ENCODE measurements at regions not wholly inside any gene's neighbourhood (a gene's known extent, or its start where the extent isn't known, plus 50 kb on each side); places are given as distances from the start of the nearest gene placed in this dataset.

DNA sequence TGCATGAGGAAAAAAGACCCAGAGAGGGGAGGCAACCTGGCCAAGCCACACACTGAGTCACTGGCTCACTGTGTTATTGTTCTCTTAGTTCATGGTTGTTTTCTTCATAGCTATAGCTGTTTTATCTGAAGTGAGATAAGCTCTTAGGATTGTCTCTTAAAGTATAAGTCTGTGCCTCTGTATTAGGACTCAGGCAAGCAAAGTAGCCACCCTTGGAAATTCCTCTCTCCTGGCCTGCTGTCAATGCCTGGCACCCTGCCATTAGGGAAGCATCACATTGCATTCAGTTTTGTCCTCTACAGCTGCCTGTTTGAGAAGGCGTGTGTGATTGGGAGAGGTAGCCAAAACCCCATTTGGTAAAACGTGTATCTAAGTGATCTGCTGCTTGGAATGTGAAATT, 147.4 kb upstream of the GLRA1 start:
- TF ChIP-seq, protein P1, sequence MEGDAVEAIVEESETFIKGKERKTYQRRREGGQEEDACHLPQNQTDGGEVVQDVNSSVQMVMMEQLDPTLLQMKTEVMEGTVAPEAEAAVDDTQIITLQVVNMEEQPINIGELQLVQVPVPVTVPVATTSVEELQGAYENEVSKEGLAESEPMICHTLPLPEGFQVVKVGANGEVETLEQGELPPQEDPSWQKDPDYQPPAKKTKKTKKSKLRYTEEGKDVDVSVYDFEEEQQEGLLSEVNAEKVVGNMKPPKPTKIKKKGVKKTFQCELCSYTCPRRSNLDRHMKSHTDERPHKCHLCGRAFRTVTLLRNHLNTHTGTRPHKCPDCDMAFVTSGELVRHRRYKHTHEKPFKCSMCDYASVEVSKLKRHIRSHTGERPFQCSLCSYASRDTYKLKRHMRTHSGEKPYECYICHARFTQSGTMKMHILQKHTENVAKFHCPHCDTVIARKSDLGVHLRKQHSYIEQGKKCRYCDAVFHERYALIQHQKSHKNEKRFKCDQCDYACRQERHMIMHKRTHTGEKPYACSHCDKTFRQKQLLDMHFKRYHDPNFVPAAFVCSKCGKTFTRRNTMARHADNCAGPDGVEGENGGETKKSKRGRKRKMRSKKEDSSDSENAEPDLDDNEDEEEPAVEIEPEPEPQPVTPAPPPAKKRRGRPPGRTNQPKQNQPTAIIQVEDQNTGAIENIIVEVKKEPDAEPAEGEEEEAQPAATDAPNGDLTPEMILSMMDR (IDR thresholded peaks at IDR 0.05), result no peak
- TF ChIP-seq POLR2AphosphoS5 (IDR thresholded peaks at IDR 0.05), result no peak
- no peak for TF ChIP-seq POLR2A (IDR thresholded peaks at IDR 0.05)
